ENCODE measurements at regions not wholly inside any gene's neighbourhood (a gene's known extent, or its start where the extent isn't known, plus 50 kb on each side); places are given as distances from the start of the nearest gene placed in this dataset.

GRCh38 chr15:37594417-37594816, 340.0 kb upstream of the TMCO5A start:
- no peak for TF ChIP-seq JUNB (IDR thresholded peaks at IDR 0.05; ENCODE audit: unreplicated experiment)
- no peak for TF ChIP-seq CTCF (conservative IDR thresholded peaks at IDR 0.05; ENCODE audit: low read depth in 2 of 2)
- TF ChIP-seq POLR2AphosphoS5 (IDR thresholded peaks at IDR 0.05; ENCODE audit: low read depth), result no peak
- TF ChIP-seq REST (IDR thresholded peaks at IDR 0.05; ENCODE audit: unreplicated experiment), result no peak
- no peak for TF ChIP-seq EZH2 (IDR thresholded peaks at IDR 0.05; ENCODE audit: low read depth, unreplicated experiment)
- TF ChIP-seq ZNF331 (CRISPR knock-in tag; IDR thresholded peaks at IDR 0.05; ENCODE audit: low read depth), result no peak
- no peak for TF ChIP-seq NANOG (IDR thresholded peaks at IDR 0.05; ENCODE audit: borderline replicate concordance)
- no peak for TF ChIP-seq STAT1 (IDR thresholded peaks at IDR 0.05; ENCODE audit: unreplicated experiment)
- TF ChIP-seq CREB1 (CRISPR knock-in tag; IDR thresholded peaks at IDR 0.05; ENCODE audit: low read depth), result no peak

Measured in GM23338 (cell line).